ENCODE measurements at regions not wholly inside any gene's neighbourhood (a gene's known extent, or its start where the extent isn't known, plus 50 kb on each side); places are given as distances from the start of the nearest gene placed in this dataset.

GRCh38 chr1:208552928-208553327 is 308.7 kb upstream of the PLXNA2 start:
- no peak for TF ChIP-seq CTCF (IDR thresholded peaks at IDR 0.05; ENCODE audit: low read length, missing control alignments)
- DNase-seq (ENCODE audit: low read depth), result no peak
- H3K4me3 ChIP-seq (replicated peaks; ENCODE audit: low read depth, low read length), result no peak overlapping the region

- no peak for TF ChIP-seq CTCF (IDR thresholded peaks at IDR 0.05; ENCODE audit: low read length, missing control alignments)
- H3K4me3 ChIP-seq (replicated peaks; ENCODE audit: low read depth, low read length), result no peak overlapping the region
- no peak for DNase-seq (ENCODE audit: low read depth)
Measured at GRCh38 chr1:208556461-208556860, 312.3 kb upstream of the PLXNA2 start.

- no peak for TF ChIP-seq CTCF (IDR thresholded peaks at IDR 0.05; ENCODE audit: low read length, missing control alignments)
Measured at GRCh38 chr1:208557046-208557722, 313.0 kb upstream of the PLXNA2 start.

DNA sequence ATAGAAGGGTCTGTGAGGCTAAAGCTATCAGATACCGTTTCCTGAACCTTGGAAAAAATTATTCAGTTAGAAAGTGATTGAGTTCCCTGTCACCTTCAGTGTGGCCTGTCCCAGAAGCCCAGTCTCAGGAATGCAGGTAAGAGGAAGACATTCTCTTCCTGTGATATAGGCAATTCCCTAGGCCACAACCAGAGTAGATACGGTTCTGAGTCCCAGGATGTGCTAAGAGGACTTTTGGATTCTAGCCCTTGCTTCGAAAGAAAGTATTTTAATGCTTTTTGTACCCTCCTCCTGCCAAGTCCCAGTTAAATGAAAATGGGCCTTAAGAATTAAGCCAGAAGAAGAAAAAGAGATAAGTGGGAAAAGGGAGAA is 313.5 kb upstream of the PLXNA2 start:
- no peak for DNase-seq (ENCODE audit: low read depth)
- no peak for TF ChIP-seq CTCF (IDR thresholded peaks at IDR 0.05; ENCODE audit: low read length, missing control alignments)
- no peak overlapping the region for H3K4me3 ChIP-seq (replicated peaks; ENCODE audit: low read depth, low read length)

More at GRCh38 chr1:208557046-208557722, 313.0 kb upstream of the PLXNA2 start:
- no peak for DNase-seq (ENCODE audit: low read depth)
- no peak overlapping the region for H3K4me3 ChIP-seq (replicated peaks; ENCODE audit: low read depth, low read length)

DNA sequence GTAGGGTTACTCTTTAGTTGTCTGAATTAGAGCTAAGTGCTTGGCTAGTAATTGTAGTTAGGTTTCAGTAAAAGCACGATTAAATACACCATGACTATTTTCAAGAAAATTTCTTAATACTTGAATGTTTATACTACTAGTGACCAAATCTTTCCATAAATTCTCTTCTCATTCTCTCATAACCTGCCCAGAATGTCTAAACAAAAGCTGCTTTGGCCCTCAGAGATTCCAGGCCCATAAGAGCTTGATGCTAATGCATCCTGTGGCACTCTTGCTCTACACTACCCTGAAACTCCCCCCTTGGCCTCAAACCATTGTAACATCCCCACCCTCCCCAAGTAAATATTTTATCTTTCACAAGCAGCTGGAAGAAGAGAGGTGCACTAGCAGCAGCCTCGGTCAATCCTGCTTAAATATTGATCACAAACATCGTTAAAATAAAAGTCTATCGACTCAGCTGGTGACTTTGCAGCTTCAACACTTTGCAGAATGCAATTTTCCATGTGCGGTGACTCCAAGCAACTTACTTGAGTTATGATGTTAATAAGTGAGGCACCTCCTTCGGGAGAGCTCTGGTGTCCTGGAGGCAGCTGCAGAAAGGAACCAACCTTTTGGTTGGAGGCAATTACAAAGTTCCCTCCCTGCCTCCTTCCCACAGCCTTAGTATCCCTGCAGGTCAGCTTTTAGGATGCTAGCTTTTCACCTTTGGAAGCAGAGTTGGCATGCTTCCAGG is 315.6 kb upstream of the PLXNA2 start:
- no peak overlapping the region for H3K4me3 ChIP-seq (replicated peaks; ENCODE audit: low read depth, low read length)
- TF ChIP-seq CTCF (IDR thresholded peaks at IDR 0.05; ENCODE audit: low read length, missing control alignments), result no peak

DNA sequence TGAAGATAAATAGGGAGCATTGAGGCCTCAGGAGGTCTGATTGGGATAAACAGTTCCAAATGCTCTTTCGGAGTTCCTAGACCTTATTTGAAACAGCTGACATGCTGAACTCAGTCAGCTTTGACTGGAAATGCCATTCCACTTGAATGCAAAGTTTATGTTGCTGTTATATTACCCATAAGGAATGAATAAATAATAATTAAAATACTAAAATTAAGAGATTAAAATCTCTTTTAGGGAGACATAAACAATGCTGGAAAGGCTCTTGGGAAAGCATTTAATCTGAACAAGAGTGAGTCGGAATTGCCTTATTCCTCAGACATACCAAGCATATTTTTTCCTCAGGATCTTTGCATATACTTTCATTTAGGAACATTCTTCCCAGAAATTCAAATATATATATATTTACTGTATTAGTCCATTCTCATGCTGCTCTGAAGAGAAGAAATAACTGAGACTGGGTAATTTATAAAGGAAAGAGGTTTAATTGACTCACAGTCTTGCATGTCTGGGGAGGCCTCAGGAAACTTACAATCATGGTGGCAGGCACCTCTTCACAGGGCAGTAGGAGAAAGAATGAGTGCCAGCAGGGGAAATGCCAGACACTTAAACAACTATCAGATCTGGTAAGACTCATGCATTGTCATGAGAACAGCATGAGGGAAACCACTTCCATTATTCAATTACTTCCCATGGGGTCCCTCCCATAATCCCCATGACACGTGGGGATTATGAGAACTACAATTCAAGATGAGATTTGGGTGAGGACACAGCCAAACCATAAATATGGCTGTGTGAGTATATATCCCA is 318.2 kb upstream of the PLXNA2 start:
- H3K4me3 ChIP-seq (replicated peaks; ENCODE audit: low read depth, low read length), result no peak overlapping the region
- no peak for DNase-seq (ENCODE audit: low read depth)
- no peak for TF ChIP-seq CTCF (IDR thresholded peaks at IDR 0.05; ENCODE audit: low read length, missing control alignments)

More for the DNA sequence above, 315.6 kb upstream of the PLXNA2 start:
- DNase-seq (ENCODE audit: low read depth), result no peak

Measured in fibroblast of pulmonary artery (primary cell).